ENCODE measurements at regions not wholly inside any gene's neighbourhood (a gene's known extent, or its start where the extent isn't known, plus 50 kb on each side); places are given as distances from the start of the nearest gene placed in this dataset.

DNA sequence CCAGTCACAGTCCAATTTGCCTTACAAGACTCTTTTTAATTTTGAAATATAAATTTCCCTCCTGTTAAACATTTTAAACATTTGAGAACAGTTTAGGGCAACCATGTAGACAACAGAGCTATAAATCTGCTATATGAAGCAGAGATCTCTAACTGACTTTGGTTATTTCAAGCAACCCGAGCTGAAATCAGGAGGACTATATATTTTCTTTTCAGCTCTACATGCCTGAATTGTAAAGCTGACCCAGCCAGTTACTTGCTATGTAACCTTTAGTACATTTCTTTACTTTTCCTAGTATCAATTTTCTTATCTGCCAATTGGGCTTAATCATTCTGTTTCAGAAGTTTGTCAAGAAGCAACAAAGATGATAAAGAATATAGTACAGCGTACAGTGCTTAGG lies 457.4 kb upstream of the NECTIN3 start:
- Histone ChIP-seq H3K4me1 (no peaks in the 10 kb centered on the region), H3K36me3 (no peaks in the 10 kb centered on the region), H3K9me3 (no peaks in the 10 kb centered on the region), H3K27me3 (no peaks in the 10 kb centered on the region), H3K27ac (no peak overlapping the region), H3K4me3 (no peak overlapping the region)
- intact Hi-C loops (cut with DNase I) = no loop called here
- TF ChIP-seq, protein P1, sequence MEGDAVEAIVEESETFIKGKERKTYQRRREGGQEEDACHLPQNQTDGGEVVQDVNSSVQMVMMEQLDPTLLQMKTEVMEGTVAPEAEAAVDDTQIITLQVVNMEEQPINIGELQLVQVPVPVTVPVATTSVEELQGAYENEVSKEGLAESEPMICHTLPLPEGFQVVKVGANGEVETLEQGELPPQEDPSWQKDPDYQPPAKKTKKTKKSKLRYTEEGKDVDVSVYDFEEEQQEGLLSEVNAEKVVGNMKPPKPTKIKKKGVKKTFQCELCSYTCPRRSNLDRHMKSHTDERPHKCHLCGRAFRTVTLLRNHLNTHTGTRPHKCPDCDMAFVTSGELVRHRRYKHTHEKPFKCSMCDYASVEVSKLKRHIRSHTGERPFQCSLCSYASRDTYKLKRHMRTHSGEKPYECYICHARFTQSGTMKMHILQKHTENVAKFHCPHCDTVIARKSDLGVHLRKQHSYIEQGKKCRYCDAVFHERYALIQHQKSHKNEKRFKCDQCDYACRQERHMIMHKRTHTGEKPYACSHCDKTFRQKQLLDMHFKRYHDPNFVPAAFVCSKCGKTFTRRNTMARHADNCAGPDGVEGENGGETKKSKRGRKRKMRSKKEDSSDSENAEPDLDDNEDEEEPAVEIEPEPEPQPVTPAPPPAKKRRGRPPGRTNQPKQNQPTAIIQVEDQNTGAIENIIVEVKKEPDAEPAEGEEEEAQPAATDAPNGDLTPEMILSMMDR (IDR thresholded peaks at IDR 0.05) = no peak
- no peak for DNase-seq (ENCODE audit: low spot score in 2 of 2)

DNA sequence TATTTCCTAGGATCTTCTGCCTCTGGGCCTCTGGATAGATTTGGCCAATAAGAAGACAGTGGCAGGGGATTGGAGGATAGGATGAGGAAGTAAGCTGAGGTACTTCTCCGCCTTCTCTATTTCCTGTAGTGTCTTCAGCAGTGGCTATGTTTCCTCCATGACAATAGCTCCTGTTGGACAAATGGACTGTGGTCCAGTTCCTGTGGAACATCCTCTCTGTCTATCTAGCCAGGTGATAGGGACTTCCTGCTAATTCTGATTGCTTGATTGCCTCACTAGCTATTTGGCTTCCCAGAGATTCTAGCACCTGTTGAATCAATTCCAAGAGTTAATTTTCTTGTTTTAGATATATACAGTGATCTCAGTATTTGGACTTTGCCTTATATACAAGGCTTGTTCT lies 456.2 kb upstream of the NECTIN3 start:
- H3K27ac ChIP-seq = no peak overlapping the region
- TF ChIP-seq, protein P1 (IDR thresholded peaks at IDR 0.05) = no peak
- intact Hi-C loops (cut with DNase I) = no loop called here
- DNase-seq (ENCODE audit: low spot score in 2 of 2) = no peak
- no peaks in the 10 kb centered on the region for H3K9me3 ChIP-seq
- no peaks in the 10 kb centered on the region for H3K4me1 ChIP-seq
- H3K36me3 ChIP-seq = no peaks in the 10 kb centered on the region
- H3K27me3 ChIP-seq = no peaks in the 10 kb centered on the region
- H3K4me3 ChIP-seq = no peak overlapping the region

DNA sequence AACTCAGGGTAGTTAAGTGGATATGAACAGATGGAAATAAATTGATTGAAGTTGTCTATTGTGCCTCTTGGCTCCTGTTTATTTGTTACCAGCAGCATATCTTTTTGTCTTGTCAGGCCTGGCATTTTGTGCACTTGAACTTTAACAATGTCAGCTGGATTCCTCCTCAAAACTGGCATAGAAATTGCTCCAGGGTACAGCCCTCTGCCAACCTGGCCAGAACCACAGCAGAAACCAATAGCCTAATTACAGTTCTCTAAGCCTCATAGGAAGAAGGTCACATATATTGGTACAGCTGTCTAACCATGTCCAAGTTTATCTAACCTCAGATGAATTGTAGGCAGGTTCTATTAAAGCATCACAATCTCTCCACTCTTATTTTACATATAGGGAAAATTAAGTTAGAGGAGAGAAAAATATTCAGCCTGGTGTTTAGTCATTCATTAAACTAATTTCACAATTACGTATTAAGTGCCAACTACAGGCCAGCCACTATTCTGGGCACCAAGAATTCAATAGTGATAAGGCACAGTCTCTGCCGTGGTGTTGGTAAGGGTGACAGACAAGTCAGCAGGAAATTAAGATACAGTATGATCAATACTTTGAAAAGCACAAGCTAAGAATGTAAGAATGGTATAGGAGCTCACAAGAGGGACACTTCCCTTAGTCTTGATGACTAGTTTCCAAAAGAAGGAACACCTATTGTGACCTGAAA lies 452.9 kb upstream of the NECTIN3 start:
- H3K9me3 ChIP-seq = no peaks in the 10 kb centered on the region
- H3K27ac ChIP-seq = no peak overlapping the region
- H3K36me3 ChIP-seq = no peaks in the 10 kb centered on the region
- H3K27me3 ChIP-seq = no peaks in the 10 kb centered on the region
- no peak overlapping the region for H3K4me3 ChIP-seq
- DNase-seq (ENCODE audit: low spot score in 2 of 2) = no peak
- TF ChIP-seq, protein P1 (IDR thresholded peaks at IDR 0.05) = no peak
- H3K4me1 ChIP-seq = no peaks in the 10 kb centered on the region
- intact Hi-C loops (cut with DNase I) = no loop called here

DNA sequence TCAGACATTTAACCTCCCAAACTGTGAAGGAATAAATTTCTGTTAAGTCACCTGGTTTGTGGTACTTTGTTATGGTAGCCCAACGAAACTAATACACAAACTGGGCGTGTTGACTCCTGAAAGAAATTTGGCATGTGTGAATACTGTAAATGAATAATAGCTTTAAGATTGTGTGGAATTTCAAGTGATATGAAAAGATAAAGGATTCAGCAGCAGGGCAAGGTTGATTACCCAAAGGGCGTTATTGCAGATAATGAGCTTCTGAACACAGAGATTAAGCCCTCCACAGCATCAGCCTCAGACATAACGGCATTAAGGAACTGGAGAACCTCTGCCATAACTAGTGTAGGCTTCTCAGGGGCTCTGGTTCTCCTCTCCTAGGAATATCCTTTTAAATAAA lies 451.5 kb upstream of the NECTIN3 start:
- intact Hi-C loops (cut with DNase I) = no loop called here
- Histone ChIP-seq H3K27ac (no peak overlapping the region), H3K36me3 (no peaks in the 10 kb centered on the region), H3K9me3 (no peaks in the 10 kb centered on the region), H3K4me1 (no peaks in the 10 kb centered on the region), H3K4me3 (no peak overlapping the region), H3K27me3 (no peaks in the 10 kb centered on the region)
- TF ChIP-seq, protein P1 (IDR thresholded peaks at IDR 0.05) = no peak
- no peak for DNase-seq (ENCODE audit: low spot score in 2 of 2)

DNA sequence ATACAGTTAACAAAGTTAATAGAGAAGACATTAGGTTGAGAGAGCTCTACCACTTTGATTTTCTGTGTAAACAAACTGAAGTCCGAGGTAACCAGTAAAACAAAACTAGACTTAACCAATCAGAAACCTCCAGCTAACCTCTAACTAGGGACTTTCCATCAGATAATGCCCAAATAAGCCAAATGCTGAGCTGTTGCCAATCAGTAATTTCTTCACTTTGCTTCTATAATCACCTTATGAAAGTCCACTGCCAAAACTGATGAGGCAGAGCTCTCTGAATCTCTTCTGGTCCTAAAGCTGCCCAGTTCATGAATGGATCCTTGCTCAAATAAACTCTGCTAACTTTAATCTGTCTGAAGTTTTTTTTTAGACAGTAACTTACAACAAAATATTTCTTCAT lies 448.0 kb upstream of the NECTIN3 start:
- peaks cover 0 to 3% of the 10 kb centered on the region in 2 donors for H3K4me1 ChIP-seq
- H3K36me3 ChIP-seq = no peaks in the 10 kb centered on the region
- TF ChIP-seq, protein P1 (IDR thresholded peaks at IDR 0.05) = no peak
- DNase-seq (ENCODE audit: low spot score in 2 of 2) = no peak
- intact Hi-C loops (cut with DNase I) = no loop called here
- no peak overlapping the region for H3K27ac ChIP-seq
- H3K27me3 ChIP-seq = no peaks in the 10 kb centered on the region
- H3K9me3 ChIP-seq = no peaks in the 10 kb centered on the region
- no peak overlapping the region for H3K4me3 ChIP-seq

DNA sequence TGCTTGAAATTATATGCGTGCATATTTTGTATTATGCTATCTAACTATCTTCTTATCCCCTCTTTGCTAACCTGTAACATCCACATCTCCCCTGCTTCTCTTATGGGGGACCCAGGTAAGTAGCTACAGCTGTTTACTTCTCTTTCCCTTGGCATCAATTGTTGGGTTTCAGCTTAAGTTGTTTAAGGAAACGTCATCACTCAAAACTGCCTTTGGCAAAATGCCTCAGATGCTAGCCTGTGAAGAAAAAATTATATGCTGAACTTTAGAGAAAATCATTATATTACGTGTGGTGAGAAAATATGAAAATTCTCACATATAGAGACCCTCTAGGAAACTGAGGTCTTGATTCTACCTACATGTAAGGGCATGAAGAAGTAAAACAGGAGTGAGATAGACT lies 447.0 kb upstream of the NECTIN3 start:
- Histone ChIP-seq H3K4me1 (peaks cover 0 to 3% of the 10 kb centered on the region in 2 donors), H3K27me3 (no peaks in the 10 kb centered on the region), H3K9me3 (no peaks in the 10 kb centered on the region), H3K36me3 (no peaks in the 10 kb centered on the region), H3K4me3 (no peak overlapping the region), H3K27ac (no peak overlapping the region)
- no peak for DNase-seq (ENCODE audit: low spot score in 2 of 2)
- TF ChIP-seq, protein P1 (IDR thresholded peaks at IDR 0.05) = no peak
- intact Hi-C loops (cut with DNase I) = no loop called here
